Fibroblast of pulmonary artery (primary cell): ENCODE measurements at regions not wholly inside any gene's neighbourhood (a gene's known extent, or its start where the extent isn't known, plus 50 kb on each side); places are given as distances from the start of the nearest gene placed in this dataset.
A peak's percentile ranks its signal among the peaks of the same experiment; 100 is the strongest.

Experiments
- DNase-seq: peaks from one replicate; pipeline ENCODE4 v3.0.0-alpha.2; 2010; ENCODE audit warnings: low read depth
- H3K4me3 ChIP-seq: replicated peaks from 2 replicates; pipeline ENCODE4 v1.5.1; 2011; ENCODE audit warnings: low read depth, mild to moderate bottlenecking, control low read depth, low read length, moderate library complexity
- TF ChIP-seq, protein P1 (sequence below): IDR thresholded peaks from 2 replicates; pipeline ENCODE4 v1.5.1; 2011; ENCODE audit warnings: mild to moderate bottlenecking, control low read depth, low read length, inconsistent platforms; ENCODE audit errors: missing control alignments

GRCh38 chr3:182717216-182717615 is 76.1 kb upstream of the ATP11B start:
- H3K4me3 ChIP-seq, result no peak overlapping the region
- no peak for DNase-seq
- TF ChIP-seq, protein P1, sequence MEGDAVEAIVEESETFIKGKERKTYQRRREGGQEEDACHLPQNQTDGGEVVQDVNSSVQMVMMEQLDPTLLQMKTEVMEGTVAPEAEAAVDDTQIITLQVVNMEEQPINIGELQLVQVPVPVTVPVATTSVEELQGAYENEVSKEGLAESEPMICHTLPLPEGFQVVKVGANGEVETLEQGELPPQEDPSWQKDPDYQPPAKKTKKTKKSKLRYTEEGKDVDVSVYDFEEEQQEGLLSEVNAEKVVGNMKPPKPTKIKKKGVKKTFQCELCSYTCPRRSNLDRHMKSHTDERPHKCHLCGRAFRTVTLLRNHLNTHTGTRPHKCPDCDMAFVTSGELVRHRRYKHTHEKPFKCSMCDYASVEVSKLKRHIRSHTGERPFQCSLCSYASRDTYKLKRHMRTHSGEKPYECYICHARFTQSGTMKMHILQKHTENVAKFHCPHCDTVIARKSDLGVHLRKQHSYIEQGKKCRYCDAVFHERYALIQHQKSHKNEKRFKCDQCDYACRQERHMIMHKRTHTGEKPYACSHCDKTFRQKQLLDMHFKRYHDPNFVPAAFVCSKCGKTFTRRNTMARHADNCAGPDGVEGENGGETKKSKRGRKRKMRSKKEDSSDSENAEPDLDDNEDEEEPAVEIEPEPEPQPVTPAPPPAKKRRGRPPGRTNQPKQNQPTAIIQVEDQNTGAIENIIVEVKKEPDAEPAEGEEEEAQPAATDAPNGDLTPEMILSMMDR, result no peak

GRCh38 chr3:182722907-182723306 is 70.4 kb upstream of the ATP11B start:
- TF ChIP-seq, protein P1, result no peak
- no peak for DNase-seq
- no peak overlapping the region for H3K4me3 ChIP-seq

DNA sequence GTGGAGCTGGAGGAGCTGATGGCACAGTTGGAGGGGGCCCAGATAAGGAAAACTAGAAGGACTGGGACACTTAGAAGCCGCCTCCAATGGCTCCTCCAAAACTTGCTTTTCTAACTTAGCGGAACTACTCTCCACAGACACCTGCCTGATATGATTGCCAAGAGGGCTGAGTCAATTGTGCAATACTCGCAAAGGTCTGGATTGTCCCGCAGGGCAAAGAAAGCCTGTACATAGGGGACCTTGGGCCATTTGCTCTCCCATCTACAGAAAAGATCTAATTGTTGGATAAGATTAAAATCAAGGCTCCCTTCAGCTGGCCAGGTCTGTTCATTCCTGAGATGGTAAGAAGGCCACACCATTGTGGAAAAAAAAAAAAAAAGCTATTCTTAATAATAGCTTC is 69.7 kb upstream of the ATP11B start:
- no peak for DNase-seq
- TF ChIP-seq, protein P1, result no peak
- no peak overlapping the region for H3K4me3 ChIP-seq

- TF ChIP-seq, protein P1, result no peak
- peak overlapping the region; percentile 6 for H3K4me3 ChIP-seq
- no peak for DNase-seq
These were observed 67.7 kb upstream of the ATP11B start for GRCh38 chr3:182725372-182726251.

DNA sequence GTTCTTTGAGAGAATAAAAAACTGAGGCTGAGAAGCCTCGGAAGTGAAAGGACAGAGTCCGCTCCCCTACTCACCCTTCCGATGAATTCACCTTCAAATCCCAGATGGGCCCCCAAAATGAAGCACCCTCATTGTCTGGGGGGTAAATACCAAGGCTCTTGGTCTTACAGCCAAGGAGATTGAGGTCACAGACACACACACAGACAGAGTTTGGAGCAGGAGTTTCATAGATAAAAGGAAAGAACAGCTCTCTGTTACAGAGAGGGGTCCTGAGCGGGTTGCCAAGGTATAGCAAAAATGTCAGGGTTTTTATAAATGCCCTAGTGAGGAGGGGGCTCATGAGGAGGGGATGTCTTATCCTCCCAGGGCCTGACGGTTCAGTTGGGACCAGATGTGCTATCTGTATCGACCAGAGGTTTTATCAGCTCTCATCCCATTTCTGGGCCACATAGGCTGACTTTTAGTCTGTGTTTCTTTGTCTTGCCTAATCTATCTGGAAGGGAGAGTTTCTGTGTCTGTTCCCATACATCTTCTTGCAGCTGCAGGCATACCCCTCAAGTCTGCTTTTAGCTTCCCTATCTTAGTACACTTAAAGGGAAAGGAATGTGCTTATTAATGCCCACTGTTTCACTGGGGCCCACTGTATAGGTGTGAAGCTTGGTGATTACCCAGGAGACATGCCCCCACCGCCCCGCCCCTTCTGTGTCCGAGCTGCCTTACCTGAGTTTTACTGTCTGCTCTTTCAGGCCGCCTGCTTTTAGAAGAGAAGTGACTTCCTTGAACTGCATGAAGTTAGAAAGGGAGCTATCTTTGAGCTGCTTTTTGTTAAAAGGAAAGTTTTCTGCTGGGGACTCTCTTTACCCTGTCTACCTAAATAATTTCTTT is 66.8 kb upstream of the ATP11B start:
- DNase-seq, result no peak
- no peak overlapping the region for H3K4me3 ChIP-seq
- TF ChIP-seq, protein P1, result no peak

GRCh38 chr3:182728238-182728637 is 65.1 kb upstream of the ATP11B start:
- no peak overlapping the region for H3K4me3 ChIP-seq
- no peak for DNase-seq
- TF ChIP-seq, protein P1, result no peak
